GM23248 (cell line): ENCODE measurements at regions not wholly inside any gene's neighbourhood (a gene's known extent, or its start where the extent isn't known, plus 50 kb on each side); places are given as distances from the start of the nearest gene placed in this dataset.

Source experiments
- DNase-seq: peaks from one replicate; pipeline ENCODE4 v3.0.0-alpha.2; 2015
- H2AFZ ChIP-seq: fragments of 200-600 bp; sonication (generic); 2 replicates; pipeline ENCODE4 v1.6.1; 2016; ENCODE audit warnings: antibody characterized with exemption
- H3F3A ChIP-seq: fragments of 200-600 bp; sonication (generic); 2 replicates; pipeline ENCODE4 v1.6.1; 2016; ENCODE audit warnings: mild to moderate bottlenecking, antibody characterized with exemption, mixed run types; ENCODE audit not compliant: insufficient read depth
- H3K27ac ChIP-seq: fragments of 200-600 bp; sonication (generic); 2 replicates; pipeline ENCODE4 v1.5.1; 2016; ENCODE audit warnings: mild to moderate bottlenecking
- H3K27me3 ChIP-seq: fragments of 200-600 bp; sonication (generic); replicated peaks from 2 replicates; pipeline ENCODE4 v1.6.1; 2016; ENCODE audit warnings: mild to moderate bottlenecking; ENCODE audit not compliant: insufficient read depth
- H3K36me3 ChIP-seq: fragments of 200-600 bp; sonication (generic); 2 replicates; pipeline ENCODE4 v1.6.1; 2016; ENCODE audit warnings: low read depth, mild to moderate bottlenecking
- H3K4me1 ChIP-seq: fragments of 200-600 bp; sonication (generic); 2 replicates; pipeline ENCODE4 v1.6.1; 2016; ENCODE audit warnings: mild to moderate bottlenecking; ENCODE audit not compliant: insufficient read depth
- H3K4me2 ChIP-seq: fragments of 200-600 bp; sonication (generic); one replicate; pipeline ENCODE4 v1.6.1; 2016; ENCODE audit warnings: mild to moderate bottlenecking; ENCODE audit not compliant: unreplicated experiment
- H3K4me3 ChIP-seq: fragments of 200-600 bp; sonication (generic); 2 replicates; pipeline ENCODE4 v1.5.1; 2016; ENCODE audit warnings: mild to moderate bottlenecking
- H3K79me2 ChIP-seq: fragments of 200-600 bp; sonication (generic); 2 replicates; pipeline ENCODE4 v1.6.1; 2016; ENCODE audit warnings: mild to moderate bottlenecking; ENCODE audit not compliant: insufficient read depth
- H3K9ac ChIP-seq: fragments of 200-600 bp; sonication (generic); 2 replicates; pipeline ENCODE4 v1.6.1; 2016; ENCODE audit warnings: mild to moderate bottlenecking
- H3K9me2 ChIP-seq: fragments of 200-600 bp; sonication (generic); 2 replicates; pipeline ENCODE4 v1.6.1; 2016; ENCODE audit warnings: mixed run types, mild to moderate bottlenecking, moderate library complexity; ENCODE audit not compliant: insufficient read depth
- H3K9me3 ChIP-seq: fragments of 200-600 bp; sonication (generic); one replicate; pipeline ENCODE4 v1.6.1; 2017; ENCODE audit warnings: low read depth
- H4K20me1 ChIP-seq: fragments of 200-600 bp; sonication (generic); 2 replicates; pipeline ENCODE4 v1.6.0; 2016; ENCODE audit not compliant: insufficient read depth
- EZH2 ChIP-seq: fragments of 200-600 bp; sonication (generic); IDR thresholded peaks from 2 replicates; pipeline ENCODE4 v1.6.1; 2018; ENCODE audit warnings: antibody characterized with exemption, mild to moderate bottlenecking; ENCODE audit not compliant: insufficient read depth, poor library complexity, severe bottlenecking
- EZH2phosphoT487 ChIP-seq: fragments of 200-600 bp; sonication (generic); IDR thresholded peaks from 2 replicates; pipeline ENCODE4 v1.6.1; 2018; ENCODE audit warnings: antibody characterized with exemption, moderate library complexity, mild to moderate bottlenecking, low read depth; ENCODE audit not compliant: insufficient read depth
- WGBS, 2 experiments: methylation state at CpG; one replicate each; pipeline ENCODE4 v1.1.6; 2015 to 2017; ENCODE audit warnings: low lambda C conversion rate in 2 of 2, low coverage in 1 of 2; ENCODE audit errors: missing lambda C conversion rate in 2 of 2; 5-methylcytosine and 5-hydroxymethylcytosine counted together
- in situ Hi-C: fragments of 300-500 bp; cut with MboI; formaldehyde crosslinking; loops from 2 replicates; pipeline ENCODE4 v1.15.0; 2020

GRCh38 chr16:65226077-65226476, 104.2 kb upstream of the CDH11 start:
- Histone ChIP-seq H3F3A (no peaks in the 10 kb centered on the region), H4K20me1 (no peaks in the 10 kb centered on the region), H3K9ac (no peak overlapping the region), H3K27me3 (no peaks in the 10 kb centered on the region), H3K9me3 (no peaks in the 10 kb centered on the region), H2AFZ (no peak overlapping the region), H3K79me2 (no peaks in the 10 kb centered on the region), H3K36me3 (no peaks in the 10 kb centered on the region), H3K9me2 (no peaks in the 10 kb centered on the region), H3K4me1 (peaks cover 6% of the 10 kb centered on the region; the same call in 1 of the 2 replicates), H3K27ac (no peak overlapping the region), H3K4me2 (no peak overlapping the region), H3K4me3 (no peak overlapping the region)
- TF ChIP-seq EZH2phosphoT487 (no peak), EZH2 (no peak)
- DNase-seq = no peak
- WGBS, 2 experiments = 71 to 89% methylated on average over 1 of the region's 1 CpG
- in situ Hi-C loops = no loop called here

GRCh38 chr16:65225488-65225887, 103.6 kb upstream of the CDH11 start:
- no peaks in the 10 kb centered on the region for H3F3A ChIP-seq
- TF ChIP-seq EZH2phosphoT487 (no peak), EZH2 (no peak)
- H3K4me2 ChIP-seq = no peak overlapping the region
- no peaks in the 10 kb centered on the region for H3K36me3 ChIP-seq
- in situ Hi-C loops = no loop called here
- no peak for DNase-seq
- H3K4me3 ChIP-seq = no peak overlapping the region
- no peak overlapping the region for H3K9ac ChIP-seq
- peaks cover 6% of the 10 kb centered on the region; the same call in 1 of the 2 replicates for H3K4me1 ChIP-seq
- no peaks in the 10 kb centered on the region for H3K9me3 ChIP-seq
- no peaks in the 10 kb centered on the region for H3K27me3 ChIP-seq
- no peaks in the 10 kb centered on the region for H3K9me2 ChIP-seq
- no peak overlapping the region for H2AFZ ChIP-seq
- H4K20me1 ChIP-seq = no peaks in the 10 kb centered on the region
- 92 to 93% methylated on average over 5 of the region's 5 CpGs for WGBS, 2 experiments
- H3K79me2 ChIP-seq = no peaks in the 10 kb centered on the region
- no peak overlapping the region for H3K27ac ChIP-seq

- H3K4me3 ChIP-seq = no peak overlapping the region
- H3K27me3 ChIP-seq = no peaks in the 10 kb centered on the region
- in situ Hi-C loops = no loop called here
- H2AFZ ChIP-seq = no peak overlapping the region
- H3K36me3 ChIP-seq = no peaks in the 10 kb centered on the region
- H3K9ac ChIP-seq = no peak overlapping the region
- no peaks in the 10 kb centered on the region for H3K79me2 ChIP-seq
- H3K27ac ChIP-seq = no peak overlapping the region
- DNase-seq = no peak
- no peaks in the 10 kb centered on the region for H3F3A ChIP-seq
- no peak overlapping the region for H3K4me2 ChIP-seq
- H3K9me2 ChIP-seq = no peaks in the 10 kb centered on the region
- H3K9me3 ChIP-seq = no peaks in the 10 kb centered on the region
- H4K20me1 ChIP-seq = no peaks in the 10 kb centered on the region
- peaks cover 6% of the 10 kb centered on the region; the same call in 1 of the 2 replicates for H3K4me1 ChIP-seq
- 89 to 95% methylated on average over 1 of the region's 1 CpG for WGBS, 2 experiments
- no peak for TF ChIP-seq EZH2phosphoT487
- TF ChIP-seq EZH2 = no peak
Observed at GRCh38 chr16:65224994-65225393, 103.1 kb upstream of the CDH11 start.

- TF ChIP-seq EZH2 (no peak), EZH2phosphoT487 (no peak)
- Histone ChIP-seq H4K20me1 (no peaks in the 10 kb centered on the region), H3F3A (no peaks in the 10 kb centered on the region), H3K27me3 (no peaks in the 10 kb centered on the region), H3K4me2 (no peak overlapping the region), H3K9ac (no peak overlapping the region), H3K4me3 (no peak overlapping the region), H3K9me3 (no peaks in the 10 kb centered on the region), H2AFZ (no peak overlapping the region), H3K36me3 (no peaks in the 10 kb centered on the region), H3K79me2 (no peaks in the 10 kb centered on the region), H3K9me2 (no peaks in the 10 kb centered on the region), H3K27ac (no peak overlapping the region), H3K4me1 (peaks cover 6% of the 10 kb centered on the region; the same call in 1 of the 2 replicates)
- no peak for DNase-seq
- in situ Hi-C loops = no loop called here
- 84 to 85% methylated on average over 2 of the region's 2 CpGs for WGBS, 2 experiments
Observed at GRCh38 chr16:65224471-65224870, 102.6 kb upstream of the CDH11 start.

GRCh38 chr16:65223335-65223734, 101.5 kb upstream of the CDH11 start:
- no peak overlapping the region for H3K4me3 ChIP-seq
- H3K9me2 ChIP-seq = no peaks in the 10 kb centered on the region
- no peak for DNase-seq
- H3K9ac ChIP-seq = no peak overlapping the region
- 56 to 62% methylated on average over 3 of the region's 3 CpGs for WGBS, 2 experiments
- no peak overlapping the region for H3K4me2 ChIP-seq
- no peaks in the 10 kb centered on the region for H3F3A ChIP-seq
- no peak overlapping the region for H3K27ac ChIP-seq
- no peaks in the 10 kb centered on the region for H3K36me3 ChIP-seq
- no peaks in the 10 kb centered on the region for H3K27me3 ChIP-seq
- no peaks in the 10 kb centered on the region for H4K20me1 ChIP-seq
- H3K4me1 ChIP-seq = no peaks in the 10 kb centered on the region
- H3K79me2 ChIP-seq = no peaks in the 10 kb centered on the region
- H2AFZ ChIP-seq = no peak overlapping the region; the same call in 1 of the 2 replicates
- in situ Hi-C loops = no loop called here
- no peaks in the 10 kb centered on the region for H3K9me3 ChIP-seq
- no peak for TF ChIP-seq EZH2
- no peak for TF ChIP-seq EZH2phosphoT487
